Peyer's patch (tissue), 4 donors: ENCODE measurements at regions not wholly inside any gene's neighbourhood (a gene's known extent, or its start where the extent isn't known, plus 50 kb on each side); places are given as distances from the start of the nearest gene placed in this dataset.
"Not testable (repeated sequence)": the region's sequence is repeated elsewhere in the genome, so short reads cannot be mapped to it uniquely, and the experiment has no call there.

Experiments used
- DNase-seq, 3 donors: peaks; one replicate each; pipeline ENCODE4 v3.0.0-alpha.2; 2017 to 2019
- H3K27ac ChIP-seq, 4 donors: fragments of 200-600 bp; sonication (generic); one replicate each; pipeline ENCODE4 v1.5.1; 2016 to 2019
- H3K27me3 ChIP-seq, 2 donors: fragments of 200-600 bp; sonication (generic); one replicate each; pipeline ENCODE4 v1.5.1; 2019
- H3K36me3 ChIP-seq, 3 donors: fragments of 200-600 bp; sonication (generic); one replicate each; pipeline ENCODE4 v1.5.1; 2016 to 2019
- H3K4me1 ChIP-seq, 4 donors: fragments of 200-600 bp; sonication (generic); one replicate each; pipeline ENCODE4 v1.5.1; 2016 to 2019
- H3K4me3 ChIP-seq, 4 donors: fragments of 200-600 bp; sonication (generic); 1 replicate in 3 of 4; 2 replicates in 1 of 4; pipeline ENCODE4 v1.5.1; 2016 to 2019; ENCODE audit warnings: mild to moderate bottlenecking in 1 of 4
- H3K9me3 ChIP-seq, 4 donors: fragments of 200-600 bp; sonication (generic); one replicate each; pipeline ENCODE4 v1.5.1; 2016 to 2019; ENCODE audit warnings: mild to moderate bottlenecking in 1 of 4
- CTCF ChIP-seq, 6 experiments: fragments of 450-650 bp in 4 of 6; fragments of 200-600 bp in 2 of 6; sonication (generic) in 1 of 6; IDR thresholded peaks; one replicate each; pipeline ENCODE4 v1.5.1; 2017 to 2019; ENCODE audit warnings: antibody characterized with exemption in 6 of 6, mild to moderate bottlenecking in 3 of 6, moderate library complexity in 1 of 6
- POLR2A ChIP-seq, 2 donors: fragments of 450-650 bp; IDR thresholded peaks; one replicate each; pipeline ENCODE4 v1.5.1; 2017; ENCODE audit warnings: antibody characterized with exemption in 2 of 2, mild to moderate bottlenecking in 2 of 2, moderate library complexity in 2 of 2

GRCh38 chr16:60405286-60405685, 1631.0 kb downstream of the CDH8 start:
- no peak for DNase-seq
- H3K4me1 ChIP-seq, result no peaks in the 10 kb centered on the region
- H3K4me3 ChIP-seq, result no peak overlapping the region
- H3K9me3 ChIP-seq, result peaks cover 0 to 2% (median 0%) of the 10 kb centered on the region in 4 donors
- TF ChIP-seq POLR2A (IDR thresholded peaks at IDR 0.05), result no peak
- no peak for TF ChIP-seq CTCF (IDR thresholded peaks at IDR 0.05)
- no peaks in the 10 kb centered on the region for H3K27me3 ChIP-seq
- H3K36me3 ChIP-seq, result no peaks in the 10 kb centered on the region
- no peak overlapping the region for H3K27ac ChIP-seq

- H3K4me1 ChIP-seq, result no peaks in the 10 kb centered on the region
- no peak for TF ChIP-seq CTCF (IDR thresholded peaks at IDR 0.05)
- no peak for TF ChIP-seq POLR2A (IDR thresholded peaks at IDR 0.05)
- DNase-seq, result no peak
- H3K36me3 ChIP-seq, result no peaks in the 10 kb centered on the region
- no peak overlapping the region for H3K4me3 ChIP-seq
- H3K27me3 ChIP-seq, result no peaks in the 10 kb centered on the region
- no peak overlapping the region for H3K27ac ChIP-seq
- peaks cover 0 to 2% (median 0%) of the 10 kb centered on the region in 4 donors for H3K9me3 ChIP-seq
Measured at GRCh38 chr16:60404401-60404800, 1631.8 kb downstream of the CDH8 start.

- DNase-seq, H3K27me3 ChIP-seq, H3K9me3 ChIP-seq, H3K27ac ChIP-seq, H3K4me1 ChIP-seq, H3K36me3 ChIP-seq, H3K4me3 ChIP-seq: not testable (repeated sequence)
Measured at GRCh38 chr16:60402941-60403340, 1633.3 kb downstream of the CDH8 start.

GRCh38 chr16:60392380-60392779, 1643.9 kb downstream of the CDH8 start:
- Histone ChIP-seq H3K27ac (no peak overlapping the region), H3K27me3 (no peaks in the 10 kb centered on the region), H3K4me1 (no peaks in the 10 kb centered on the region), H3K4me3 (no peak overlapping the region), H3K36me3 (no peaks in the 10 kb centered on the region), H3K9me3 (no peaks in the 10 kb centered on the region)
- no peak for DNase-seq
- TF ChIP-seq POLR2A (IDR thresholded peaks at IDR 0.05) (no peak), CTCF (IDR thresholded peaks at IDR 0.05) (no peak)

- TF ChIP-seq CTCF (IDR thresholded peaks at IDR 0.05) (no peak), POLR2A (IDR thresholded peaks at IDR 0.05) (no peak)
- DNase-seq, result no peak
- Histone ChIP-seq H3K4me3 (no peak overlapping the region), H3K27me3 (no peaks in the 10 kb centered on the region), H3K9me3 (peaks cover 0 to 4% (median 0%) of the 10 kb centered on the region in 4 donors), H3K4me1 (no peaks in the 10 kb centered on the region), H3K36me3 (no peaks in the 10 kb centered on the region), H3K27ac (no peak overlapping the region)
Measured at GRCh38 chr16:60371591-60371990, 1637.5 kb upstream of the GOT2 start.

- peaks cover 0 to 5% (median 0%) of the 10 kb centered on the region in 4 donors for H3K9me3 ChIP-seq
- no peak for DNase-seq
- TF ChIP-seq CTCF (IDR thresholded peaks at IDR 0.05), result no peak
- no peak for TF ChIP-seq POLR2A (IDR thresholded peaks at IDR 0.05)
- no peaks in the 10 kb centered on the region for H3K36me3 ChIP-seq
- no peaks in the 10 kb centered on the region for H3K27me3 ChIP-seq
- no peak overlapping the region for H3K27ac ChIP-seq
- no peaks in the 10 kb centered on the region for H3K4me1 ChIP-seq
- H3K4me3 ChIP-seq, result no peak overlapping the region
Measured at GRCh38 chr16:60367739-60368138, 1633.6 kb upstream of the GOT2 start.
